Kidney (tissue), 13 donors: ENCODE measurements at regions not wholly inside any gene's neighbourhood (a gene's known extent, or its start where the extent isn't known, plus 50 kb on each side); places are given as distances from the start of the nearest gene placed in this dataset.

ENCODE experiments used
- DNase-seq, 5 donors: peaks; one replicate each; pipeline ENCODE4 v3.0.0-alpha.2; 2013 to 2020
- FAIRE-seq: peaks from 2 replicates; lab custom pipeline; 2012; peaks lifted over from hg19 to GRCh38; lab: Jason Lieb, UNC
- H3K27ac ChIP-seq, 2 donors: one replicate each; pipeline ENCODE4 v1.7.0; 2013; ENCODE audit warnings: low read depth in 2 of 2, low read length in 2 of 2, inconsistent platforms in 1 of 2
- H3K27me3 ChIP-seq: one replicate; pipeline ENCODE4 v1.7.1; 2013; ENCODE audit warnings: low read length, inconsistent platforms; ENCODE audit not compliant: control insufficient read depth, insufficient read depth
- H3K36me3 ChIP-seq, 3 donors: one replicate each; pipeline versions ENCODE4 v1.7.0 to v1.7.1; 2013; ENCODE audit warnings: low read length in 3 of 3, control low read depth in 1 of 3, inconsistent platforms in 1 of 3; ENCODE audit not compliant: insufficient read depth in 3 of 3, control insufficient read depth in 2 of 3
- H3K4me1 ChIP-seq, 3 donors: one replicate each; pipeline versions ENCODE4 v1.7.0 to v1.7.1; 2013; ENCODE audit warnings: low read length in 3 of 3, inconsistent platforms in 1 of 3, low read depth in 1 of 3; ENCODE audit not compliant: control insufficient read depth in 2 of 3, insufficient read depth in 2 of 3
- H3K4me3 ChIP-seq, 3 donors: one replicate each; pipeline versions ENCODE4 v1.7.0 to v1.8.1; 2013; ENCODE audit warnings: low read length in 3 of 3, control low read depth in 1 of 3, inconsistent platforms in 1 of 3
- H3K9ac ChIP-seq, 3 donors: one replicate each; pipeline versions ENCODE4 v1.7.0 to v1.7.1; 2013; ENCODE audit warnings: low read length in 3 of 3, control low read depth in 1 of 3, inconsistent platforms in 1 of 3
- H3K9me3 ChIP-seq, 3 donors: one replicate each; pipeline versions ENCODE4 v1.7.0 to v1.7.1; 2013; ENCODE audit warnings: low read length in 3 of 3, control low read depth in 1 of 3, inconsistent platforms in 1 of 3; ENCODE audit not compliant: control insufficient read depth in 2 of 3, insufficient read depth in 1 of 3
- CTCF ChIP-seq: IDR thresholded peaks from 3 replicates; pipeline ENCODE4 v1.5.1; 2012; ENCODE audit warnings: mild to moderate bottlenecking, moderate library complexity, borderline replicate concordance; ENCODE audit not compliant: insufficient read depth; ENCODE audit errors: extremely low read depth
- intact Hi-C: fragments of 100-400 bp; cut with DNase I; formaldehyde crosslinking; loops from one replicate; pipeline ENCODE4 v1.11.1; 2022
- donor health status: control.
- donor health status: control.
- donor health status: control.
- donor health status: control.
- donor health status: control.
- donor health status: DM: yes; HTN: yes; CAD: no.
- donor health status: Normal renal cell carcinoma (clear cell type).

GRCh38 chr22:22048318-22048942 lies 65.8 kb upstream of the TOP3B start:
- no peaks in the 10 kb centered on the region for H3K27me3 ChIP-seq
- no peak overlapping the region for H3K27ac ChIP-seq
- intact Hi-C loops = no loop called here
- H3K4me1 ChIP-seq = no peaks in the 10 kb centered on the region
- DNase-seq (no peak), FAIRE-seq (peak; percentile 82)
- H3K9me3 ChIP-seq = no peaks in the 10 kb centered on the region
- H3K9ac ChIP-seq = no peak overlapping the region
- no peak overlapping the region for H3K4me3 ChIP-seq
- H3K36me3 ChIP-seq = no peaks in the 10 kb centered on the region
- TF ChIP-seq CTCF = no peak

GRCh38 chr22:22047776-22048175 lies 65.2 kb upstream of the TOP3B start:
- H3K4me1 ChIP-seq = no peaks in the 10 kb centered on the region
- H3K27me3 ChIP-seq = no peaks in the 10 kb centered on the region
- H3K9ac ChIP-seq = no peak overlapping the region
- intact Hi-C loops = no loop called here
- no peaks in the 10 kb centered on the region for H3K36me3 ChIP-seq
- no peaks in the 10 kb centered on the region for H3K9me3 ChIP-seq
- H3K27ac ChIP-seq = no peak overlapping the region
- no peak overlapping the region for H3K4me3 ChIP-seq
- TF ChIP-seq CTCF = no peak
- DNase-seq (no peak), FAIRE-seq (no peak)

GRCh38 chr22:22047266-22047665 lies 64.7 kb upstream of the TOP3B start:
- no peaks in the 10 kb centered on the region for H3K4me1 ChIP-seq
- no peak overlapping the region for H3K9ac ChIP-seq
- no peaks in the 10 kb centered on the region for H3K27me3 ChIP-seq
- H3K27ac ChIP-seq = no peak overlapping the region
- no peaks in the 10 kb centered on the region for H3K36me3 ChIP-seq
- no peak for DNase-seq
- no peak overlapping the region for H3K4me3 ChIP-seq
- no peaks in the 10 kb centered on the region for H3K9me3 ChIP-seq
- FAIRE-seq = no peak
- intact Hi-C loops = no loop called here
- TF ChIP-seq CTCF = no peak

GRCh38 chr22:22046370-22046769 lies 63.8 kb upstream of the TOP3B start:
- no peak for TF ChIP-seq CTCF
- Histone ChIP-seq H3K27ac (no peak overlapping the region), H3K9ac (no peak overlapping the region), H3K4me1 (no peaks in the 10 kb centered on the region), H3K9me3 (no peaks in the 10 kb centered on the region), H3K27me3 (no peaks in the 10 kb centered on the region), H3K4me3 (no peak overlapping the region), H3K36me3 (no peaks in the 10 kb centered on the region)
- no peak for FAIRE-seq
- intact Hi-C loops = no loop called here
- no peak for DNase-seq
